ENCODE measurements at regions not wholly inside any gene's neighbourhood (a gene's known extent, or its start where the extent isn't known, plus 50 kb on each side); places are given as distances from the start of the nearest gene placed in this dataset.

DNA sequence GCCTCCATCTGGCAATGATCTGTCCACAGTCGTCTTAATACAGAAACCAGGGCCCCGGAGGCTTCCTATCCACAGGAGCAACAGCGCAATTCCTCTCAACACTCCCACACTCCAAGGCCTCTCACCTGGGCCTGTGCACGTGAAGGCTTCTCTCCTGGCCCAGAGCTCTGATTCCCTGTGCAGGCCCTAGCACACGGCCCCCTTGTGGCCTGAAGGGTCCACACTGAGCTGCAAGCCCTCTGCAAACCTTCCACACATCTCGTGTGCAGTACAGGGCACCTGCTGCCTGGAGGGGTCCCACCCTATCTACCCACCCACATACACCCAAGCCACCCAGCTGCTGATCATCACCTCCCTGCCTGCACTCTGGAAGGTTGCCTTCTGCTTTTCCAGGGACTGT, 150.1 kb upstream of the NUDT10 start:
- ATAC-seq (no peak), DNase-seq (no peak)
- H3K4me1 ChIP-seq, result no peaks in the 10 kb centered on the region
- no peaks in the 10 kb centered on the region for H3K36me3 ChIP-seq
- H3K9me3 ChIP-seq, result peaks cover 0 to 3% (median 0%) of the 10 kb centered on the region in 11 donors
- intact Hi-C loops (cut with DNase I), result no loop called here
- TF ChIP-seq, protein P1, sequence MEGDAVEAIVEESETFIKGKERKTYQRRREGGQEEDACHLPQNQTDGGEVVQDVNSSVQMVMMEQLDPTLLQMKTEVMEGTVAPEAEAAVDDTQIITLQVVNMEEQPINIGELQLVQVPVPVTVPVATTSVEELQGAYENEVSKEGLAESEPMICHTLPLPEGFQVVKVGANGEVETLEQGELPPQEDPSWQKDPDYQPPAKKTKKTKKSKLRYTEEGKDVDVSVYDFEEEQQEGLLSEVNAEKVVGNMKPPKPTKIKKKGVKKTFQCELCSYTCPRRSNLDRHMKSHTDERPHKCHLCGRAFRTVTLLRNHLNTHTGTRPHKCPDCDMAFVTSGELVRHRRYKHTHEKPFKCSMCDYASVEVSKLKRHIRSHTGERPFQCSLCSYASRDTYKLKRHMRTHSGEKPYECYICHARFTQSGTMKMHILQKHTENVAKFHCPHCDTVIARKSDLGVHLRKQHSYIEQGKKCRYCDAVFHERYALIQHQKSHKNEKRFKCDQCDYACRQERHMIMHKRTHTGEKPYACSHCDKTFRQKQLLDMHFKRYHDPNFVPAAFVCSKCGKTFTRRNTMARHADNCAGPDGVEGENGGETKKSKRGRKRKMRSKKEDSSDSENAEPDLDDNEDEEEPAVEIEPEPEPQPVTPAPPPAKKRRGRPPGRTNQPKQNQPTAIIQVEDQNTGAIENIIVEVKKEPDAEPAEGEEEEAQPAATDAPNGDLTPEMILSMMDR (IDR thresholded peaks at IDR 0.05), result no peak
- no peak overlapping the region for H3K27ac ChIP-seq
- no peak overlapping the region for H3K4me3 ChIP-seq
- H3K27me3 ChIP-seq, result peaks cover 0 to 29% (median 0%) of the 10 kb centered on the region in 7 donors
- 39 to 40% methylated on average over 6 of the region's 6 CpGs for WGBS, 2 donors

DNA sequence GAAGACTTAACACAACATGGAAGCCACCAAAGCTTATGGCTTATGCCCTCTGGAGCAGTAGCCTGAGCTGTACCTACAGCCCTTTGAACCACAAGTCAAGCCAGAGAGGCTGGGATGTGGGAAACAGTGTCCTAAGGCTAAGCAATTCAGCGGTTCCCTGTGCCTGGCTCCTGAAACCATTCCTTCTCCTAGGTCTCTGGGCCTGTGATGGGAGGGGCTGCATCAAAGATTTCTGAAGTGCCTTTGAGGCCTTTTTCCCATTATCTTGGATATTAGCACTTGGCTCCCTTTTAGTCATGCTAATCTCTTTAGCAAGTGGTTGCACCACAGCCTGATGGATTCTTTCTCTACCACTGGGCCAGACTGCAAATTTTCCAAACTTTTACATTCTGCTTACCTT, 140.5 kb upstream of the NUDT10 start:
- H3K4me1 ChIP-seq, result no peaks in the 10 kb centered on the region
- ATAC-seq (no peak), DNase-seq (no peak)
- peaks cover 0 to 23% (median 0%) of the 10 kb centered on the region in 11 donors for H3K9me3 ChIP-seq
- 83 to 100% methylated on average over 1 of the region's 1 CpG for WGBS, 2 donors
- H3K27me3 ChIP-seq, result peaks cover 0 to 9% (median 0%) of the 10 kb centered on the region in 7 donors
- no peaks in the 10 kb centered on the region for H3K36me3 ChIP-seq
- H3K27ac ChIP-seq, result no peak overlapping the region
- TF ChIP-seq, protein P1 (IDR thresholded peaks at IDR 0.05), result no peak
- no peak overlapping the region for H3K4me3 ChIP-seq
- intact Hi-C loops (cut with DNase I), result loop anchor here in 1 of 10 donors (10.0 kb wide), 1 partner anchor 63 kb away; no protein-coding TSS in a partner anchor

DNA sequence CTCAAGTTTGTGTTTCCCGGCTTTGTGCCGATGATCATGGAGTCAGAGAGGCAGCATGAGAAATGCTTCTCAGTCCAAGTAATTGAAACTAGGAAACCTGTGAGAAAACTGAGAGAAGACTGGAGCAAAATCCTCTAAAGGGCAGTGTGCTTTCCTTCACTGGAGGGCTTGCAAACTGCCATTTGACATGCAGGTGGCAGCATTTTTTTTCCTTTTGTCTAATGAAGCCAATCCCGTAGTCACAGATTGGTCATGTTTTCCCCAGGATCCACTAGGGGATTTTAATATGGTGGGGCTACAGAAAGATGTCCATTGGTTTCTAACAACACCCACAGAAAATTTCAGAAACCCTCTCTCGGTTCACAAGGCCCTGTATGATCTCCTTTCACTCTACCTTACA, 117.4 kb upstream of the NUDT10 start:
- ATAC-seq, result no peak
- DNase-seq, result no peak
- TF ChIP-seq, protein P1 (IDR thresholded peaks at IDR 0.05), result no peak
- Histone ChIP-seq H3K9me3 (no peaks in the 10 kb centered on the region), H3K4me3 (no peak overlapping the region), H3K36me3 (no peaks in the 10 kb centered on the region), H3K27ac (no peak overlapping the region), H3K4me1 (no peaks in the 10 kb centered on the region), H3K27me3 (peaks cover 0 to 13% (median 0%) of the 10 kb centered on the region in 7 donors)
- intact Hi-C loops (cut with DNase I), result no loop called here
- 58 to 61% methylated on average over 4 of the region's 4 CpGs for WGBS, 2 donors

DNA sequence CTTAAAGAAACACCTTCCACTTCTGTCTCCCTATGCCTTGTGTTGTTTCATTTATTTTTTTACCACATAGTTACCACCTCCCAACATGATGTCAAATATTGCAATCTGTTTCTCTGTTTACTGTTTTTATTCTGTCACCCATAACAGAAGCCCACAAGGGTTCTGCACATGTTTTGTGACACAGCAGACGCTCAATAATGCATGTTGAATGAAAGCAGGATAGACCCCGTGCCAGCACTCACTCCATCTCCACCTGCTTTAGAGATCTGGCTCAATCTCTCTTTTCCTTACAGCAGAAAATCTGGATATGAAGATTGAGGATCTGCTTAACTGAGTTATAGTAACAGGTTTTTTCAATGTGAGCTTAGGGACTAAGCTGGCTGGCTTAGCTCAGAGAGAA, 116.8 kb upstream of the NUDT10 start:
- Histone ChIP-seq H3K4me1 (no peaks in the 10 kb centered on the region), H3K27me3 (peaks cover 0 to 9% (median 0%) of the 10 kb centered on the region in 7 donors), H3K4me3 (no peak overlapping the region), H3K36me3 (no peaks in the 10 kb centered on the region), H3K9me3 (no peaks in the 10 kb centered on the region), H3K27ac (no peak overlapping the region)
- 80 to 88% methylated on average over 2 of the region's 2 CpGs for WGBS, 2 donors
- intact Hi-C loops (cut with DNase I), result no loop called here
- TF ChIP-seq, protein P1 (IDR thresholded peaks at IDR 0.05), result no peak
- ATAC-seq, result no peak
- no peak for DNase-seq

Data from heart right ventricle (tissue), 16 donors.